GM18499 (cell line): ENCODE measurements at regions not wholly inside any gene's neighbourhood (a gene's known extent, or its start where the extent isn't known, plus 50 kb on each side); places are given as distances from the start of the nearest gene placed in this dataset.
"Not testable (repeated sequence)": the region's sequence is repeated elsewhere in the genome, so short reads cannot be mapped to it uniquely, and the experiment has no call there.

Source experiments
- ATAC-seq: cut with Tn5 transposase; IDR thresholded peaks from one replicate; pipeline ENCODE4 v1.9.1; 2021; ENCODE audit warnings: moderate number of reproducible peaks; ENCODE audit not compliant: insufficient read depth, unreplicated experiment

DNA sequence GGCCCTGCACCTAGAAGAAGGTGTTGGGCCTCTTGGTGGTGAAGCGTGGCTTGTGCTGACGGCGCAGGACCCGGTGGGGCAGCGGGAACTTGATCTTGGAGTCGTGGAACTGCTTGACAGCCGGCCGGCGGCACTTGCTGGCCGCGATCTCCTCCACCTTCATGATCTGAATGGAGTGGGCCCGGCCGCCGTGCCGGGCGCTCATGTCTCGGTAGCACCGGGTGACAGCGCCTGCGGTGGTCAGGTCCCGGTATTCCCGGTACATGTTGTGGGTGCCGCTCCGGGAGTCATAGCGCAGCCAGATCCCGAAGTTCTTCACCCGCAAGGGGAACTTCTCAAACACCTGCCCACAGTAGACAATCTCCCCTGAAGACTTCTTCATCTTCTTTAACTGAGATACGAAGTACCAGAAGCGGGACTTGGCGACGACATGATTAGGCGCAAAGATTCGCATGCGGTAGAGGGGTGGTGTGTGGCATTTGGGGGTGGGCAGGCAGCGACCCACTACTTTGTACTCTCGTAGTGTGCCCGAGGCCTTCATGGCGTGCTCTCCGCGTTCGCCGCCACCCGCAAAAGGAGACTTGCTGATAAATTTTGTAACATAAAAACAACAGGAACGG, 92.1 kb upstream of the MSH6 start:
- not testable (repeated sequence) for ATAC-seq

DNA sequence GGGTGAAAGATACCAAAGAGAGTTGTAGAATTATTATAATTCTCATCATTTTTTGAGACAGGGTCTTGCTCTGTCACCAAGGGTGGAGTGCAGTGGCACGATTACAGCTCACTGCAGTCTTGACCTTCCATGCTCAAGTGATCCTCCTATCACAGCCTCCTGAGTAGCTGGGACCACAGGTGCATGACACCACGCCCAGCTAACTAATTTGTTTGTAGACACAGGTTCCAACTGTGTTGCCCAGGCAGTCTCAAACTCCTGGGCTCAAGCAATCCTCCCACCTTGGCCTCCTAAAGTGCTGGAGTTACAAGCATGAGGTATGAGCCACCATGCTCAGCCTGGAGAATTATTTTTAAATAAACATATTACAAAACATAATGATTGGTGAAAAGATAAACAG, 92.8 kb upstream of the MSH6 start:
- ATAC-seq = no peak

DNA sequence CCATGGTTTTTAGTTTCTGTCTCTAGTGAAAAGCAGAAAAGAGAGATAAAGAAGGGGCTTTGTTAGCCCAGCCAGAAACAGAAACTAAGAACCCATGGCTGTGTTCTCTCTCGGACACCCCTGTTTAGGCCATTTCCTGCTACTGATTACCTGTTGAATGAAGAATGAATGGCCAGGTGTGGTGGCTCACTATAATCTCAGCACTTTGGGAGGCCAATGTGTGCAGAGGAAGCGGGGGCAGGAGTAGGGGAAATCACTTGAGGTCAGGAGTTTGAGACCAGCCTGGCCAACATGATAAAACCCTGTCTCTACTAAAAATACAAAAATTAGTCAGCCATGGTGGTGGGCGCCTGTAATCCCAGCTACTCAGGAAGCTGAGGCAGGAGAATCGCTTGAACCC, 93.8 kb upstream of the MSH6 start:
- ATAC-seq = not testable (repeated sequence)

DNA sequence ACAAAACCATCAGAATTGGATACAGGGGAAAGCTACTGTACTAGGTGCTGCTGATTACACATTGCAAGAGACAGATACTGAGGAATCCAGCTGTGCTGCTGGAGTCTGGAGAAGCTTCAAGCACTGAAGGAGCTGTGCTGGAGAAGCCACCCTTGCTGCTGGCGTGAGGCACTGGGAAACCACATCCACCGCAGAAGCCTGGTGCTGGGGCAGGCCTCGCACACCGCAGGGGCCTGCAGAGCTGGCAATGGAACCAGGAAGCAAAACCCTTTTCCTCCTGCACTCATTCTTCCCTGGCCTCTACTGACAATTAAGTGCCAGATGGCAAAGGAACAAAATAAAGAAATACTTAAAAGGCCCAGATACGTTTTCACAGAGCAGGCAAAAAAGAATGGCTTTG, 94.4 kb upstream of the MSH6 start:
- ATAC-seq = no peak

- ATAC-seq = no peak
Observed at GRCh38 chr2:47687856-47688255, 95.1 kb upstream of the MSH6 start.

DNA sequence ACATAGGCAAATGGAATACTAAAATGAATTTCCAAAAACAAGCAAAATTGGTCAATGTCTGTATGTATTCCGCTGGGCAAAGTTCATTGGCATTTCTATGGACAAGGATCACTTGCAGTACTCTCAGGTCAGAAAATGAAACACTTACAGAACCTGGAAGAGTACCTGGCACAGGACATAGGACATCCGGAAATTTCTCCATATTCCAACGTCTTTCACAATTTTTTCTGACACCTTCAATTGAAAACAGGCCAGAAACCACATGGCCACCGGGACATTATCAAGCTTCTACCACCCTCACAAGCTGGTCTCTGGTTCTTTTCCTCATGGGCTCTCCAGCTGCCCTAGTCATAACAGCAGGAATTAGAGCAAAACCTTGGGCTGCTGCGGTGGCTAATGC, 96.9 kb upstream of the MSH6 start:
- no peak for ATAC-seq

DNA sequence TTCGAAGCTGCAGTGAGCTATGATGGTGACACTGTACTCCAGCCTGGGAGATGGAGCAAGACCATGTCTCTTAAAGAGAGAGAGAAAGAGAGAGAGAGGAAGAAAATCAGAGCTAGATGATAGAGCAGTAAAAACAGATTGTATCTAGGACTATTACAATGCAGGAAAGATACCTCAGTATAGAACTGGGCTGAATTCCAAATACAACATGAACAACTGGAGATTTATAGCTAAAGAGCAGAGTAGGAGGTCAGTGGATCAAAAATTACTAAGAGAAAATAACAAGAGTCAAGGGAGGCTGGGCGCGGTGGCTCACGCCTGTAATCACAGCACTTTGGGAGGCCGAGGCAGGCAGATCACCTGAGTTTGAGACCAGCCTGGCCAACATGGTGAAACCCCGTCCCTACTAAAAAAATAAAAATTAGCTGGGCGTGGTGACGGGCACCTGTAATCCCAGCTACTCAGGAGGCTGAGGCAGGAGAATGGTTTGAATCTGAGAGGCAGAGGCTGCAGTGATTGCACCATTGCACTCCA, 100.7 kb upstream of the MSH6 start:
- ATAC-seq = no peak

GRCh38 chr2:47676261-47676926, 105.6 kb upstream of the KCNK12 start:
- no peak for ATAC-seq

DNA sequence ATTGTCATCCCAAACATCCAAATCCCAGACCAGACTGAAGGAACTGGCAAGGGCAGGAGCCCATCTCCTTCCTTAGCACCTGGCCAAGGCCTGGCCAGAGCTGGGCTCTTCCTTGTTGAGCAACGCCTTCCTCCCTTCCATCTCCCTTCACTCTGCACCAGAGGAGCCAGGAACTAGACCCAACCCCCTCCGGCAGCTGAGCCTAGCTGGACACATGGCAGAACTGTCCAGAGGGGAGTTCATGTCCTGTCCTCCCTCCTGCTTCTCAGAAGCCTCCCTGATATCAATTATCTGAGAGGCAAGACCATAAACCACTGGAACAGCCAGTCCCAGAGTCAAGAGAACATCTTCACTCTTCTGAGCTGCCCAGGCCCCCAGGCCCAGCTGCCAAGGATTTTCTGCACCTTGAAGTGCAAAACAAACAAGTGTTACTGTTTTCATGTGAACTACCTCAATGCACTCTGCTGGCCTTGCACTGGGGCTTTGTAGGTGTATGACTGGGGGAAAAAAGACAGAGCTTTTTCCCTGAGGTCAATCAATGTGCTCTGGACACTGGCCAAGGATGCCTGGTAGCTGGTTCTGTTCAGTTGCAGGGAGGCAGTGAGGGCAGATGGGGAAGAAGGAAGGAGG, 104.5 kb upstream of the KCNK12 start:
- ATAC-seq = no peak

- ATAC-seq = no peak
Observed at GRCh38 chr2:47666332-47666731, 95.5 kb upstream of the KCNK12 start.

DNA sequence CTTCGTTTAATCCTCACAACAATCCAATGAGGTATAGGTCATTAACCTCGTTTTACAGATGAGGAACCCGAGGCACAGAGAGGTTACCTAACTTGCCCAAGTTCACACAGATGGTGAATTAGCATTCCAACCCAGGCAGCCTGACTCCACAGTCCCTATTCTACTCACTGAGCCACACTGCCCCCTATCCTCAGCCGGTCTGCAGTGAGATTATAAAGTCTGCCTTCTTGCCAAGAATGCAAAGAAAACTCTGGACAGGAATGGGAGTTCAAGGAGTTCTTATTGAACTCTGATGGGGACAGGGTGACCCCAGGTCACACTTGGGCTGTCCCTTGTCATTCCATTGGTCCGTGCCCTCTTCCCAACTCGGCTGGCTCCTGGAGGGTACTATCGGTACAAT, 94.0 kb upstream of the KCNK12 start:
- no peak for ATAC-seq

- ATAC-seq = no peak
Observed at GRCh38 chr2:47662552-47662951, 91.8 kb upstream of the KCNK12 start.

GRCh38 chr2:47661310-47661709, 90.5 kb upstream of the KCNK12 start:
- no peak for ATAC-seq

DNA sequence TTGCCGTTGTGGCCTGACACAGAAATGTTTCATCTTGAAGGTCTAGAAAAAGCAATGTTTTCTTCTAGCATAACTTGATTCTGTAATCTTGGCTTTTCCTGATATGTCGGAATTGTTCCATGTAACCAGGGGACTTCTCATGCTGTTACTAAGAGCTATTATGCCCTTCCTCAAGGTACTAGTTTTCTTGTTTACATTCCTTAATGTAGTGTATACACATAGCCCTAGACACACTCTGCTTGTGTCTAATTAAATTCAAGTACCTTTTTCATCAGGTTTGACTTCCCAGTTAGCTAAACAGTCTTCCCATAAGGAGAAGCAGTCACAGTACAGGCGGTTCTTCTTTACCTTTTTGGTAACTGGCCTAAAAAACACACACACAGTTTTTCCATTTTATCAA, 89.4 kb upstream of the KCNK12 start:
- no peak for ATAC-seq

GRCh38 chr2:47658646-47659320, 88.0 kb upstream of the KCNK12 start:
- ATAC-seq = no peak

- no peak for ATAC-seq
Observed at GRCh38 chr2:47657886-47658489, 87.2 kb upstream of the KCNK12 start.

- ATAC-seq = no peak
Observed at GRCh38 chr2:47656715-47657600, 86.2 kb upstream of the KCNK12 start.

DNA sequence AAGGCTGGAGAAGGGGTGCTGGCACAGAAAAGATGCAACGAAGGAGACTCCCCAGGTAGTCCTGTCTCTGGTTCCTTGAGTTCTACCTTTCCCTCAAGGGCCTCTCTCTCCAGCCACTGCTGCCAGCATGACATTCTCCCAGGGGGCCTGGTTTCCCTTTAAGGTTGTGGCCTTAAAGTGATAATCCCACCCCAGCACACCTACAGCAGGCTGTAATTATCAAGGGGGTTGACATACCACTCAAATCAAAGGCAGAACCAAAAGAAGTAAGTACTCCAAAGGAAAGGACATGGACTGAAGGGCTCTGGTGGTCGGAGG, 84.7 kb upstream of the KCNK12 start:
- ATAC-seq = peak; percentile 2

- peak; percentile 84 for ATAC-seq
Observed at GRCh38 chr2:47654790-47655562, 84.2 kb upstream of the KCNK12 start.
